ENCODE measurements at regions not wholly inside any gene's neighbourhood (a gene's known extent, or its start where the extent isn't known, plus 50 kb on each side); places are given as distances from the start of the nearest gene placed in this dataset.
"Not testable (repeated sequence)": the region's sequence is repeated elsewhere in the genome, so short reads cannot be mapped to it uniquely, and the experiment has no call there.

GRCh38 chrX:46140272-46140671 lies 404.9 kb downstream of the ZNF674 start:
- no peaks in the 10 kb centered on the region for H3K27me3 ChIP-seq (ENCODE audit: control insufficient read depth, insufficient read depth, low read length)
- no peaks in the 10 kb centered on the region for H3K36me3 ChIP-seq (ENCODE audit: control insufficient read depth, insufficient read depth, low read length)
- no peak overlapping the region for H3K4me3 ChIP-seq (ENCODE audit: low read depth, low read length)
- H3K4me1 ChIP-seq (ENCODE audit: control insufficient read depth, insufficient read depth, low read length) = no peaks in the 10 kb centered on the region
- H3K9me3 ChIP-seq (ENCODE audit: control insufficient read depth, insufficient read depth, low read length) = no peaks in the 10 kb centered on the region
- no peak overlapping the region for H3K9ac ChIP-seq (ENCODE audit: low read depth, low read length)

DNA sequence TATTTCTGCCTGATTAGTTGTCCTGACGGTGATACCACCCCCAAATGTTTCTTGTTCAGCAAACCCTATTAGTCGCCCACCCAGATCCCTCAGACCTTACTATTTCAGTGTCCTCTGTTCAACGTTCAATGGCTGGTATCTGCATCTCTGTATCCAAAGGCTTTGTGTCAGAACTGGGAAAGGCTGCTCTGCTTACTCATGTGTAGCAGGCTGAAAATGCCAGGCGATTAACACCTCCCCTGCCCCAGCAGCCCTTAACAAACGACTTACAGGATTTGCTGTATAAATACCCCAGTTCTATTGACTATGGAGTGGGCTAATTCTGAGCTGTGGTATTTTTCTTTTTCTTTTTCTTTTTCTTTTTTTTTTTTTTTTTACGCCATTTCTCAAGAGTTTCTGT lies 415.0 kb downstream of the ZNF674 start:
- H3K9ac ChIP-seq (ENCODE audit: low read depth, low read length) = no peak overlapping the region
- no peaks in the 10 kb centered on the region for H3K4me1 ChIP-seq (ENCODE audit: control insufficient read depth, insufficient read depth, low read length)
- no peaks in the 10 kb centered on the region for H3K36me3 ChIP-seq (ENCODE audit: control insufficient read depth, insufficient read depth, low read length)
- H3K27me3 ChIP-seq (ENCODE audit: control insufficient read depth, insufficient read depth, low read length) = no peaks in the 10 kb centered on the region
- no peak overlapping the region for H3K4me3 ChIP-seq (ENCODE audit: low read depth, low read length)
- no peaks in the 10 kb centered on the region for H3K9me3 ChIP-seq (ENCODE audit: control insufficient read depth, insufficient read depth, low read length)

DNA sequence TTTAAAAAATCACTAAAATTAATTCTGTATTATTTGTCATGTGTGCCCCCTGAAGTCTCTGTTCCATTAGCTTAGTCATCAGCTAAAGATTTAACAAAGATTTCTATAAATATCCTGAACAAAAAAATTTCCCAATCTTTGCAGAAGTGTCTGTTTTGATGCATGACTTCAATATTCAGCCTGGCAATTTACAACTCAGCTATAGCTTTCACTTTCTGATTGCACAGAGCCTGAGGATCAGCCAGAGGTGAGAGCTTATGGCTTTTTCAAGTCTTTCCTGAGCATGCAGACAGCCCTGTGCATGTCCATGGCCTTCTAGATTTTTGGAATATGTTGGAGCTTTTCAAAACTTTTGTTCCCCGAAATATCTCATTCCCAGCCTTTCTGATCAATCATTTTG lies 420.1 kb downstream of the ZNF674 start:
- H3K36me3 ChIP-seq (ENCODE audit: control insufficient read depth, insufficient read depth, low read length) = no peaks in the 10 kb centered on the region
- H3K9ac ChIP-seq (ENCODE audit: low read depth, low read length) = no peak overlapping the region
- H3K4me1 ChIP-seq (ENCODE audit: control insufficient read depth, insufficient read depth, low read length) = no peaks in the 10 kb centered on the region
- no peaks in the 10 kb centered on the region for H3K9me3 ChIP-seq (ENCODE audit: control insufficient read depth, insufficient read depth, low read length)
- H3K4me3 ChIP-seq (ENCODE audit: low read depth, low read length) = no peak overlapping the region
- no peaks in the 10 kb centered on the region for H3K27me3 ChIP-seq (ENCODE audit: control insufficient read depth, insufficient read depth, low read length)

GRCh38 chrX:46117234-46117633 lies 428.0 kb downstream of the ZNF674 start:
- no peaks in the 10 kb centered on the region for H3K27me3 ChIP-seq (ENCODE audit: control insufficient read depth, insufficient read depth, low read length)
- no peak overlapping the region for H3K9ac ChIP-seq (ENCODE audit: low read depth, low read length)
- H3K4me3 ChIP-seq (ENCODE audit: low read depth, low read length) = no peak overlapping the region
- no peaks in the 10 kb centered on the region for H3K4me1 ChIP-seq (ENCODE audit: control insufficient read depth, insufficient read depth, low read length)
- H3K36me3 ChIP-seq (ENCODE audit: control insufficient read depth, insufficient read depth, low read length) = no peaks in the 10 kb centered on the region
- H3K9me3 ChIP-seq (ENCODE audit: control insufficient read depth, insufficient read depth, low read length) = no peaks in the 10 kb centered on the region

DNA sequence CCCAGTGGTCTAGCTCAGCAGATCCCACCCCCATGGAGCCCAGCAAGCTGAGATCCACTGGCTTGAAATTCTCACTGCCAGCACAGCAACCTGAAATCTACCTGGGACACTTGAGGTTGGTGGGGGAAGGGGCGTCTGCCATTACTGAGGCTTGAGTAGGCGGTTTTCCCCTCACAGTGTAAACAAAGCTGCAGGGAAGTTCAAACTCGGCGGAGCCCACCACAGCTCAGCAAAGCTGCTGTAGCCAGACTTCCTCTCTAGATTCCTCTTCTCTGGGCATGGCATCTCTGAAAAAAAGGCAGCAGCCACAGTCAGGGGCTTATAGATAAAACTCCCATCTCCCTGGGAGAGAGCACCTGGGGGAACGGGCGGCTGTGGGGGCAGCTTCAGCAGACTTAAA lies 457.9 kb downstream of the ZNF674 start:
- H3K4me3 ChIP-seq (ENCODE audit: low read depth, low read length); H3K36me3 ChIP-seq (ENCODE audit: control insufficient read depth, insufficient read depth, low read length); H3K27me3 ChIP-seq (ENCODE audit: control insufficient read depth, insufficient read depth, low read length): not testable (repeated sequence)

GRCh38 chrX:46080121-46080520 lies 465.1 kb downstream of the ZNF674 start:
- H3K9me3 ChIP-seq (ENCODE audit: control insufficient read depth, insufficient read depth, low read length); H3K36me3 ChIP-seq (ENCODE audit: control insufficient read depth, insufficient read depth, low read length); H3K9ac ChIP-seq (ENCODE audit: low read depth, low read length); H3K4me3 ChIP-seq (ENCODE audit: low read depth, low read length); H3K4me1 ChIP-seq (ENCODE audit: control insufficient read depth, insufficient read depth, low read length); H3K27me3 ChIP-seq (ENCODE audit: control insufficient read depth, insufficient read depth, low read length): not testable (repeated sequence)

More for the DNA sequence above, 457.9 kb downstream of the ZNF674 start:
- H3K9ac ChIP-seq (ENCODE audit: low read depth, low read length); H3K9me3 ChIP-seq (ENCODE audit: control insufficient read depth, insufficient read depth, low read length); H3K4me1 ChIP-seq (ENCODE audit: control insufficient read depth, insufficient read depth, low read length): not testable (repeated sequence)

- Histone ChIP-seq H3K36me3 (ENCODE audit: control insufficient read depth, insufficient read depth, low read length) (no peaks in the 10 kb centered on the region), H3K4me1 (ENCODE audit: control insufficient read depth, insufficient read depth, low read length) (no peaks in the 10 kb centered on the region), H3K9ac (ENCODE audit: low read depth, low read length) (no peak overlapping the region), H3K4me3 (ENCODE audit: low read depth, low read length) (no peak overlapping the region), H3K27me3 (ENCODE audit: control insufficient read depth, insufficient read depth, low read length) (no peaks in the 10 kb centered on the region), H3K9me3 (ENCODE audit: control insufficient read depth, insufficient read depth, low read length) (no peaks in the 10 kb centered on the region)
Measured at GRCh38 chrX:46072791-46073190, 472.4 kb downstream of the ZNF674 start.

- Histone ChIP-seq H3K27me3 (ENCODE audit: control insufficient read depth, insufficient read depth, low read length) (no peaks in the 10 kb centered on the region), H3K4me3 (ENCODE audit: low read depth, low read length) (no peak overlapping the region), H3K9me3 (ENCODE audit: control insufficient read depth, insufficient read depth, low read length) (no peaks in the 10 kb centered on the region), H3K9ac (ENCODE audit: low read depth, low read length) (no peak overlapping the region), H3K36me3 (ENCODE audit: control insufficient read depth, insufficient read depth, low read length) (no peaks in the 10 kb centered on the region), H3K4me1 (ENCODE audit: control insufficient read depth, insufficient read depth, low read length) (no peaks in the 10 kb centered on the region)
Measured at GRCh38 chrX:46072372-46072771, 472.8 kb downstream of the ZNF674 start.

- no peak overlapping the region for H3K4me3 ChIP-seq (ENCODE audit: low read depth, low read length)
- H3K27me3 ChIP-seq (ENCODE audit: control insufficient read depth, insufficient read depth, low read length) = no peaks in the 10 kb centered on the region
- H3K9ac ChIP-seq (ENCODE audit: low read depth, low read length) = no peak overlapping the region
Measured at GRCh38 chrX:46070421-46070820, 474.8 kb downstream of the ZNF674 start.

GRCh38 chrX:46059316-46059715 lies 485.9 kb downstream of the ZNF674 start:
- no peaks in the 10 kb centered on the region for H3K27me3 ChIP-seq (ENCODE audit: control insufficient read depth, insufficient read depth, low read length)
- H3K9ac ChIP-seq (ENCODE audit: low read depth, low read length) = no peak overlapping the region
- no peaks in the 10 kb centered on the region for H3K4me1 ChIP-seq (ENCODE audit: control insufficient read depth, insufficient read depth, low read length)
- no peaks in the 10 kb centered on the region for H3K36me3 ChIP-seq (ENCODE audit: control insufficient read depth, insufficient read depth, low read length)
- peaks cover 7% of the 10 kb centered on the region for H3K9me3 ChIP-seq (ENCODE audit: control insufficient read depth, insufficient read depth, low read length)
- H3K4me3 ChIP-seq (ENCODE audit: low read depth, low read length) = no peak overlapping the region

More at GRCh38 chrX:46070421-46070820, 474.8 kb downstream of the ZNF674 start:
- no peaks in the 10 kb centered on the region for H3K9me3 ChIP-seq (ENCODE audit: control insufficient read depth, insufficient read depth, low read length)
- no peaks in the 10 kb centered on the region for H3K4me1 ChIP-seq (ENCODE audit: control insufficient read depth, insufficient read depth, low read length)
- H3K36me3 ChIP-seq (ENCODE audit: control insufficient read depth, insufficient read depth, low read length) = no peaks in the 10 kb centered on the region

- H3K36me3 ChIP-seq (ENCODE audit: control insufficient read depth, insufficient read depth, low read length) = no peaks in the 10 kb centered on the region
- H3K9ac ChIP-seq (ENCODE audit: low read depth, low read length) = no peak overlapping the region
- no peaks in the 10 kb centered on the region for H3K9me3 ChIP-seq (ENCODE audit: control insufficient read depth, insufficient read depth, low read length)
- no peaks in the 10 kb centered on the region for H3K4me1 ChIP-seq (ENCODE audit: control insufficient read depth, insufficient read depth, low read length)
- H3K4me3 ChIP-seq (ENCODE audit: low read depth, low read length) = no peak overlapping the region
- no peaks in the 10 kb centered on the region for H3K27me3 ChIP-seq (ENCODE audit: control insufficient read depth, insufficient read depth, low read length)
Measured at GRCh38 chrX:46044486-46044885, 500.7 kb downstream of the ZNF674 start.

DNA sequence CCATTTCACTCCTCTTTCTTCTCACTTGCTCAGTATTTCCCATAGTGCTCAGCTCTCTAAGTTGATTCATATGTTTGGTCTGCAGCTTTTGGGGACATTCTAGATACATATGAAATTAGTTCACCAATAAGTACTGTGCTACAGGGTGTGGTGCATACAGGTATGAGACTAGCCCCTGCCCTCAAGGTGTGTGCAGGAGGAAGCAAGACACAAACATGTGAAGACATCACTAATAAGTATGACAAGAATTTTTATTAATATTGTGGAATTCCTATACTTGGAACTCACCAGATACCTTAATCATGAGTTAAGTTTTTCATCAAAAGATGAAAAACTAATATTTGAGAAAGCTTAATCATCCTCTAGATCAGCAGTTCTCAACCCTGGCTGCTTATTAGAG lies 505.2 kb downstream of the ZNF674 start:
- Histone ChIP-seq H3K27me3 (ENCODE audit: control insufficient read depth, insufficient read depth, low read length) (no peaks in the 10 kb centered on the region), H3K9me3 (ENCODE audit: control insufficient read depth, insufficient read depth, low read length) (no peaks in the 10 kb centered on the region), H3K9ac (ENCODE audit: low read depth, low read length) (no peak overlapping the region), H3K4me3 (ENCODE audit: low read depth, low read length) (no peak overlapping the region), H3K36me3 (ENCODE audit: control insufficient read depth, insufficient read depth, low read length) (no peaks in the 10 kb centered on the region), H3K4me1 (ENCODE audit: control insufficient read depth, insufficient read depth, low read length) (no peaks in the 10 kb centered on the region)

- H3K36me3 ChIP-seq (ENCODE audit: control insufficient read depth, insufficient read depth, low read length) = no peaks in the 10 kb centered on the region
- H3K9ac ChIP-seq (ENCODE audit: low read depth, low read length) = no peak overlapping the region
- H3K27me3 ChIP-seq (ENCODE audit: control insufficient read depth, insufficient read depth, low read length) = no peaks in the 10 kb centered on the region
- H3K4me3 ChIP-seq (ENCODE audit: low read depth, low read length) = no peak overlapping the region
- H3K9me3 ChIP-seq (ENCODE audit: control insufficient read depth, insufficient read depth, low read length) = no peaks in the 10 kb centered on the region
- no peaks in the 10 kb centered on the region for H3K4me1 ChIP-seq (ENCODE audit: control insufficient read depth, insufficient read depth, low read length)
Measured at GRCh38 chrX:46039526-46039925, 505.7 kb downstream of the ZNF674 start.
